OCI-LY3 (cell line): ENCODE measurements at regions not wholly inside any gene's neighbourhood (a gene's known extent, or its start where the extent isn't known, plus 50 kb on each side); places are given as distances from the start of the nearest gene placed in this dataset.

ENCODE experiments used
- H2AFZ ChIP-seq: fragments of 200-600, 300-600 bp; shearing (Covaris generic); 2 replicates; pipeline ENCODE4 v1.6.0; 2014; ENCODE audit warnings: antibody characterized with exemption, low read depth, low read length
- H3K27ac ChIP-seq: fragments of 200-600, 300-600 bp; sonication (generic); 2 replicates; pipeline ENCODE4 v1.5.1; 2014; ENCODE audit warnings: mild to moderate bottlenecking, low read length, moderate library complexity, mixed read lengths
- H3K27me3 ChIP-seq: fragments of 200-600, 300-600 bp; sonication (generic); 2 replicates; pipeline ENCODE4 v1.6.1; 2014; ENCODE audit warnings: low read depth, low read length, mixed read lengths
- H3K36me3 ChIP-seq: fragments of 200-600, 300-600 bp; sonication (generic); replicated peaks from 2 replicates; pipeline ENCODE3; 2014; ENCODE audit warnings: low read depth, low read length, mixed read lengths
- H3K4me1 ChIP-seq: fragments of 300-600, 200-600 bp; sonication (generic); 2 replicates; pipeline ENCODE4 v1.6.1; 2014; ENCODE audit warnings: low read length, mixed read lengths
- H3K4me2 ChIP-seq: fragments of 200-600, 300-600 bp; sonication (generic); 2 replicates; pipeline ENCODE4 v1.6.1; 2014; ENCODE audit warnings: low read length, mixed read lengths
- H3K4me3 ChIP-seq: fragments of 300-600, 200-600 bp; sonication (generic); 2 replicates; pipeline ENCODE4 v1.5.1; 2014; ENCODE audit warnings: antibody characterized with exemption, mild to moderate bottlenecking, low read length, moderate library complexity
- H3K79me2 ChIP-seq: fragments of 300-600, 200-600 bp; shearing (Covaris generic); 2 replicates; pipeline ENCODE4 v1.6.1; 2014; ENCODE audit warnings: mild to moderate bottlenecking, low read length, mixed read lengths
- H3K9ac ChIP-seq: fragments of 300-600, 200-600 bp; shearing (Covaris generic); 2 replicates; pipeline ENCODE4 v1.6.0; 2014; ENCODE audit warnings: mild to moderate bottlenecking, low read length, moderate library complexity
- H3K9me3 ChIP-seq: fragments of 200-600, 300-600 bp; shearing (Covaris generic); 2 replicates; pipeline ENCODE4 v1.6.1; 2014; ENCODE audit warnings: low read length, mixed read lengths; ENCODE audit not compliant: insufficient read depth
- H4K20me1 ChIP-seq: fragments of 200-600, 300-600 bp; sonication (generic); 2 replicates; pipeline ENCODE4 v1.6.1; 2016; ENCODE audit warnings: low read length, mixed read lengths; ENCODE audit not compliant: insufficient read depth
- EZH2phosphoT487 ChIP-seq: fragments of 200-600 bp; shearing (Covaris generic); IDR thresholded peaks from 2 replicates; pipeline ENCODE4 v1.6.1; 2018; ENCODE audit warnings: antibody characterized with exemption, mixed run types, low read depth
- TF ChIP-seq, protein P1 (sequence below): fragments of 200-600, 300-600 bp; sonication (generic); IDR thresholded peaks from 2 replicates; pipeline ENCODE4 v1.5.1; 2014; ENCODE audit warnings: antibody characterized with exemption, low read length, low read depth

DNA sequence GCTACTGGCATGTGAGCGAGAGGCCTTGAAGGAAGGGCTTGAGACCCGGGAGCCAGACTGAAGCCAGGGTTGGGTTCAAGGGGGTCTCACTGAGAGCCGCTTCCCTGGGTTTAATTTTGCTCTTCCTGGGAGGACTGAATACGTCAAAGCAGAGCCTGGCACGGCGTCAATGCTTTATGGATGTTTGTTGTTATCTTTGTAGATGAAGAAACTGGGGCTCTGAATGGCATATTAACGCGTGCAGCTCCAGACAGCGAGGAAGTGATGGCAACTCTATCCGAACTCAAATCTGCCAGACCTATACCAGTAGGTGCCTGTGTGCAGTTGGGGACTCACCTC lies 152.8 kb upstream of the PARP11 start:
- no peak overlapping the region for H3K27ac ChIP-seq
- H3K36me3 ChIP-seq: no peaks in the 10 kb centered on the region
- H3K4me2 ChIP-seq: no peak overlapping the region
- H3K9me3 ChIP-seq: no peaks in the 10 kb centered on the region
- no peak overlapping the region for H2AFZ ChIP-seq
- TF ChIP-seq, protein P1, sequence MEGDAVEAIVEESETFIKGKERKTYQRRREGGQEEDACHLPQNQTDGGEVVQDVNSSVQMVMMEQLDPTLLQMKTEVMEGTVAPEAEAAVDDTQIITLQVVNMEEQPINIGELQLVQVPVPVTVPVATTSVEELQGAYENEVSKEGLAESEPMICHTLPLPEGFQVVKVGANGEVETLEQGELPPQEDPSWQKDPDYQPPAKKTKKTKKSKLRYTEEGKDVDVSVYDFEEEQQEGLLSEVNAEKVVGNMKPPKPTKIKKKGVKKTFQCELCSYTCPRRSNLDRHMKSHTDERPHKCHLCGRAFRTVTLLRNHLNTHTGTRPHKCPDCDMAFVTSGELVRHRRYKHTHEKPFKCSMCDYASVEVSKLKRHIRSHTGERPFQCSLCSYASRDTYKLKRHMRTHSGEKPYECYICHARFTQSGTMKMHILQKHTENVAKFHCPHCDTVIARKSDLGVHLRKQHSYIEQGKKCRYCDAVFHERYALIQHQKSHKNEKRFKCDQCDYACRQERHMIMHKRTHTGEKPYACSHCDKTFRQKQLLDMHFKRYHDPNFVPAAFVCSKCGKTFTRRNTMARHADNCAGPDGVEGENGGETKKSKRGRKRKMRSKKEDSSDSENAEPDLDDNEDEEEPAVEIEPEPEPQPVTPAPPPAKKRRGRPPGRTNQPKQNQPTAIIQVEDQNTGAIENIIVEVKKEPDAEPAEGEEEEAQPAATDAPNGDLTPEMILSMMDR: no peak
- TF ChIP-seq EZH2phosphoT487: no peak
- H3K27me3 ChIP-seq: no peaks in the 10 kb centered on the region
- H4K20me1 ChIP-seq: no peaks in the 10 kb centered on the region
- no peaks in the 10 kb centered on the region for H3K79me2 ChIP-seq
- H3K9ac ChIP-seq: no peak overlapping the region
- H3K4me1 ChIP-seq: peaks cover 2% of the 10 kb centered on the region; the same call in 1 of the 2 replicates
- H3K4me3 ChIP-seq: no peak overlapping the region

GRCh38 chr12:4025181-4026019 lies 152.2 kb upstream of the PARP11 start:
- Histone ChIP-seq H3K4me1 (peaks cover 2% of the 10 kb centered on the region; the same call in 1 of the 2 replicates), H3K9ac (no peak overlapping the region), H3K36me3 (no peaks in the 10 kb centered on the region), H3K4me3 (no peak overlapping the region), H3K27ac (no peak overlapping the region), H2AFZ (no peak overlapping the region), H4K20me1 (no peaks in the 10 kb centered on the region), H3K79me2 (no peaks in the 10 kb centered on the region), H3K4me2 (no peak overlapping the region), H3K27me3 (no peaks in the 10 kb centered on the region), H3K9me3 (no peaks in the 10 kb centered on the region)
- TF ChIP-seq, protein P1: no peak
- no peak for TF ChIP-seq EZH2phosphoT487

DNA sequence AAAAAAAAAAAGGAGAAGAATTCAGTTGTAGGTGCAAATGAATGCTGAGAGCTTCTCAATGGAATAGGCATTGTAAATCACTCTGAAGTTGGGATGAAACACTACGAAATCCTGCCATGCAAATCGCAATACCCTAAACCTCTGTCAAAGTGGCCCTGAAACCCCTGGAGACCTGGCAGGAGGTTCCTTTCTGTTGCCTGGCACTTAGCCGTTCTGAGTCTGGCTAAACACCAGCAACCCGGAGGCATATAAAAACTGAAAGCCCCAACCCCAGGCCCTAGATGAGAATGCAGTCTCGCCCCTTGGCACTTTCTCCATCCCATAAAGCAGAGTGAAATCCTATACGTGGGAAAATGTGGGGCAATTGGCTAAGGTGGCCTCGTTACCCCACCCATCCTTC lies 151.5 kb upstream of the PARP11 start:
- Histone ChIP-seq H3K4me2 (no peak overlapping the region), H3K4me3 (no peak overlapping the region), H3K27me3 (no peaks in the 10 kb centered on the region), H3K79me2 (no peaks in the 10 kb centered on the region), H3K4me1 (peaks cover 2% of the 10 kb centered on the region; the same call in 1 of the 2 replicates), H2AFZ (no peak overlapping the region), H3K9me3 (no peaks in the 10 kb centered on the region), H4K20me1 (no peaks in the 10 kb centered on the region), H3K27ac (no peak overlapping the region), H3K9ac (no peak overlapping the region), H3K36me3 (no peaks in the 10 kb centered on the region)
- TF ChIP-seq, protein P1: no peak
- no peak for TF ChIP-seq EZH2phosphoT487

DNA sequence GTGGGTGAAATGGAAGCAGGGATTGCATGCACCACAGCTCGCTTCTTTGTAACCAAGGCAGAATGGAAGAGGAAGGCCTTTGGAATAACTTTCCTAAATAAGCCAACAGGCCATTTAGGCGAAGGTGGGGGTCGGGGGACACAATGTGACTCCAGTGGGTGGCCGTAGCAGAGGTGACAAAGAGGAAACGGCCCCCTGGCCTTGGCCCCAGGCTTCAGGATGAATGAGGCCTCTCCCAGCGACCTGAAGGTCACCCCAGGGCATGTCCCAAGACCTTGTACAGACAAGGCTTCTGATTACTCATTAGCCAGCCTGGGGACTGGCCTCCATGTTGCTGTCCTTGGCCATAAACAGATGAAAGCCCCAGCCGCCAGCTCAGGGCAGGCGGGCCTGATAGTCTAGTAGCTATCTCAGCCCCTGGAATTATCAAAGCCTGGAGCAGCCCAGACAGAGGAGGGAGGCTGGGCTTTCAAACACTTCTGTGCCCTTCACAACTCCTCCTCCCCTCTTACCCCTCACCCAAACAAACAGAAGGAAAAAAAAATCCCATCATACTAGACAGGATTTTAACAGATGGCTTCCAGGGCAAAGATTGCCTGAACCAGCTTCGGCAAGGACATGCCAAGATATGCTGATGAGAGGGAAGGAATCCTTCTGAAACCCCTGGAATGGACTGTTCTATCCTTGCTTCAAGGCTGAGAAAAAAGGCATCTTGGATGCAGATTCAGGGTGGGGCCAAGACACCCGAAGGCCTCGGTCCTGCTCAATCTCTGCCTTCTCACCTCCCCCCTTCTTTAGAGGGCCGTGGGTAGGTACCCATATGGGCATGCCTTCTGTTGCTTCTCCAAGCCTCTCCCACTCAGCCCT lies 142.3 kb upstream of the PARP11 start:
- Histone ChIP-seq H3K27ac (no peak overlapping the region), H4K20me1 (no peaks in the 10 kb centered on the region), H3K4me2 (no peak overlapping the region), H3K79me2 (no peaks in the 10 kb centered on the region), H2AFZ (no peak overlapping the region), H3K9ac (no peak overlapping the region), H3K4me1 (no peaks in the 10 kb centered on the region), H3K4me3 (no peak overlapping the region), H3K36me3 (no peaks in the 10 kb centered on the region), H3K27me3 (0 out of 2 replicates have a peak, but pooled peaks cover 2% of the 10 kb centered on the region), H3K9me3 (no peaks in the 10 kb centered on the region)
- no peak for TF ChIP-seq EZH2phosphoT487
- TF ChIP-seq, protein P1: no peak
